AG04449 (cell line): ENCODE measurements at regions not wholly inside any gene's neighbourhood (a gene's known extent, or its start where the extent isn't known, plus 50 kb on each side); places are given as distances from the start of the nearest gene placed in this dataset.

Source experiments
- CTCF ChIA-PET: fragments of 350-600 bp; formaldehyde crosslinking; extraction: SDS; loops from one replicate; lab custom pipeline; 2021; ENCODE audit warnings: antibody characterized with exemption; lab: Yijun Ruan, JAX
- POLR2A ChIA-PET: fragments of 400-600, 350-600 bp; formaldehyde crosslinking; extraction: SDS; loops from one replicate; lab custom pipeline; 2020; ENCODE audit warnings: antibody characterized with exemption, inconsistent platforms; lab: Yijun Ruan, JAX
- DNase-seq: peaks from one replicate; pipeline ENCODE4 v3.0.0-alpha.2; 2010; ENCODE audit warnings: low read depth, low spot score
- H3K4me3 ChIP-seq: 2 replicates; pipeline ENCODE4 v1.5.1; 2011; ENCODE audit warnings: low read depth, mild to moderate bottlenecking, control low read depth, low read length
- CTCF ChIP-seq: IDR thresholded peaks from one replicate; pipeline ENCODE4 v1.5.1; 2011; ENCODE audit warnings: mild to moderate bottlenecking, moderate library complexity, low read length, control low read depth, inconsistent platforms; ENCODE audit not compliant: insufficient read depth; ENCODE audit errors: missing control alignments

DNA sequence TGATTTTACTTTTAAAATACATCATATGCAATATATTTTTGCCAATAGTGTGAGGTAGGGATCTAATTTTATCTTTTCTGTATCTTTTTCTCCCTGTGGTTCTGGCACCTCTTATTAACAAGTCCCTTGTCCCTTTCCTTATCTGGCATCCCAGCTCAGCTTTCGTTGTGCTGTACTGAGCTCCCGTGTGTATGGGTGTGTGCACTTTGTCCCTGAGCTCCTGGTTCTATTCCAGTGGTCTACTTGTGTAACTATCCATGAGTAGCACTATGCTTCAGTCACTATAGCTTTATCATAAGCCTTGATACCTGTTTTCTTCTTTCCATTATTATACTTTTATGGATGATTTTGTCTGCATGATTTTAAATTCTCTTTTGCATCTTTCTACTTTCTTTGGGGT is 401.4 kb upstream of the POU3F3 start:
- DNase-seq = no peak
- TF ChIP-seq CTCF = no peak
- POLR2A ChIA-PET = no interaction called here
- CTCF ChIA-PET = interaction anchor here (1.2 kb wide), 1 partner anchor 398 kb away, joined by 3 read pairs; no protein-coding TSS in a partner anchor
- no peak overlapping the region for H3K4me3 ChIP-seq

- DNase-seq = no peak
- CTCF ChIA-PET = interaction anchor here (0.7 kb wide), 1 partner anchor 387 kb away, joined by 3 read pairs; no protein-coding TSS in a partner anchor
- POLR2A ChIA-PET = no interaction called here
- no peak for TF ChIP-seq CTCF
- H3K4me3 ChIP-seq = no peak overlapping the region
These were observed 391.2 kb upstream of the POU3F3 start for GRCh38 chr2:104462731-104463130.

DNA sequence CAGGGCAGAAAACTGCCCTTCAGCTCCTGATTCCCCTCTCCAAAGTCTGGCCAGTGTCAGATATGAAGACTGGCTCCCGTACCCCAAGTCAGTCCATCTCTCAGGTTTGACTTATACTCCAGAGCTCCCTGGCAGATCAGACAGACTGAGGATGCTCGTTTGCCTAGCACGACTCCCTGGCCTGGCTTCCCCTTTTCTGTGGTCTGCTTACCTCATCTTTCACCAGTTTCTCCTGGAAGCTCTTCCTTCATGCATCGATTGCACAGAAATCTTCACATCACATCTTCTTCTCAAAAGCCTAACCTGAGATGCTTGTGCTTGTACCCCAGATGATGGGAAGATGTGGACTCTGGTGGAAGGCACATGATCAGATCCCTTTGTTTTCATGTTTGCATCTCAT is 387.9 kb upstream of the POU3F3 start:
- POLR2A ChIA-PET = no interaction called here
- no peak for TF ChIP-seq CTCF
- no peak overlapping the region for H3K4me3 ChIP-seq
- DNase-seq = no peak
- CTCF ChIA-PET = no interaction called here

DNA sequence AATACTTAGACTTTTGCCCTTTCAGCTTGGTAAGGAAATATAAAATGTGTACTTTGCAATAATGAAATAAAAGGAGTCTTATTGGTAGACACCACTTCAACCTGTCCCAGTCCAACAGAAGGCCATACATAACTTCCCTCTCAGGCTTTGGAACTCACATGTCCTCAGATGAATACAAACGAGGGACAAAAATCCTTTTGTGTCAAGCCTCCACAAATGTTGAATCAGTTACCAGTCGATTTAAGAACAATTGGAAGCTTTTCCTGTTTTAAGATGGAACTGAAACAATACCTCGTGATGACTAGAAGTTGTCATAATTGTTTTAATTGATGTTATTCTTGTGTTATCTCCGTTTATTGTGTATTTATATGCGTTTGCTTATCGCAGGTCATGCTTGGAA is 385.1 kb upstream of the POU3F3 start:
- DNase-seq = no peak
- POLR2A ChIA-PET = no interaction called here
- no peak overlapping the region for H3K4me3 ChIP-seq
- TF ChIP-seq CTCF = no peak
- CTCF ChIA-PET = no interaction called here

- H3K4me3 ChIP-seq = no peak overlapping the region
- ChIA-PET POLR2A (no interaction called here), CTCF (no interaction called here)
- TF ChIP-seq CTCF = no peak
- DNase-seq = no peak
These were observed 381.8 kb upstream of the POU3F3 start for GRCh38 chr2:104472076-104472475.

GRCh38 chr2:104473546-104473945 is 380.4 kb upstream of the POU3F3 start:
- H3K4me3 ChIP-seq = no peak overlapping the region
- CTCF ChIA-PET = no interaction called here
- POLR2A ChIA-PET = no interaction called here
- TF ChIP-seq CTCF = no peak
- DNase-seq = no peak
